SK-N-MC (cell line): ENCODE measurements at regions not wholly inside any gene's neighbourhood (a gene's known extent, or its start where the extent isn't known, plus 50 kb on each side); places are given as distances from the start of the nearest gene placed in this dataset.
"Not testable (repeated sequence)": the region's sequence is repeated elsewhere in the genome, so short reads cannot be mapped to it uniquely, and the experiment has no call there.

Source experiments
- EZH2 ChIP-seq: fragments of 200-600 bp; sonication (generic); IDR thresholded peaks from one replicate; pipeline ENCODE4 v1.6.1; 2017; ENCODE audit warnings: antibody characterized with exemption
- FOXP2 ChIP-seq: optimal IDR thresholded peaks from 2 replicates; pipeline ENCODE3; 2011; ENCODE audit warnings: mild to moderate bottlenecking, moderate library complexity; ENCODE audit not compliant: insufficient read depth; ENCODE audit errors: extremely low read length, control extremely low read depth
- POLR2AphosphoS5 ChIP-seq: IDR thresholded peaks from 2 replicates; pipeline ENCODE4 v1.6.1; 2012; ENCODE audit warnings: mild to moderate bottlenecking, low read depth, low read length, borderline replicate concordance

GRCh38 chr14:37772283-37772682 is 176.9 kb downstream of the TTC6 start:
- not testable (repeated sequence) for TF ChIP-seq EZH2, POLR2AphosphoS5, FOXP2
